HCT116 (cell line): ENCODE measurements at regions not wholly inside any gene's neighbourhood (a gene's known extent, or its start where the extent isn't known, plus 50 kb on each side); places are given as distances from the start of the nearest gene placed in this dataset.

Source experiments
- ATAC-seq: fragments of 200-7000 bp; cut with Tn5 transposase; 2 replicates; pipeline ENCODE4 v1.9.1; 2020; ENCODE audit warnings: mild to moderate bottlenecking, moderate library complexity
- BruUV-seq: library from RNA; stranded (reverse); fragments of 400-500 nt; replicated peaks from 2 replicates; lab custom pipeline; 2021; lab: Mats Ljungman, UMichigan
- CTCF ChIA-PET: fragments of 300-600 bp; sonication (Branson Sonifier 250); formaldehyde crosslinking; loops from one replicate; lab custom pipeline; 2021; ENCODE audit warnings: antibody characterized with exemption; lab: Charles Lee
- POLR2A ChIA-PET: fragments of 300-600, 350-600 bp; sonication (Branson Sonifier 250); formaldehyde crosslinking; loops from one replicate; lab custom pipeline; 2021; ENCODE audit warnings: antibody characterized with exemption; lab: Charles Lee
- RAD21 ChIA-PET, 2 experiments: fragments of 300-600 bp; sonication (Branson Sonifier 250); formaldehyde crosslinking; loops; one replicate each; lab custom pipeline; 2023; ENCODE audit warnings: low total read pairs in 2 of 2; ENCODE audit not compliant: uncharacterized antibody in 2 of 2, unreplicated experiment in 2 of 2, low non-redundant PET in 1 of 2; lab: Charles Lee
- DNase-seq: peaks from one replicate; pipeline ENCODE4 v3.0.0-alpha.2; 2010; ENCODE audit warnings: low read depth, low spot score
- H2AFZ ChIP-seq: fragments of 200-600 bp; shearing (Covaris generic), sonication (generic); 2 replicates; pipeline ENCODE4 v1.6.1; 2017; ENCODE audit warnings: low read depth, mixed run types, mixed read lengths, antibody characterized with exemption, low read length; ENCODE audit not compliant: poor library complexity, severe bottlenecking
- H3K27ac ChIP-seq: 2 replicates; pipeline ENCODE4 v1.5.1; 2012; ENCODE audit warnings: low read depth, low read length
- H3K27me3 ChIP-seq: fragments of 200-600 bp; sonication (generic); 2 replicates; pipeline ENCODE4 v1.6.1; 2016; ENCODE audit warnings: mixed run types, low read length, mixed read lengths; ENCODE audit not compliant: insufficient read depth
- H3K36me3 ChIP-seq, 2 experiments: fragments of 200-500 bp in 1 of 2; fragments of 200-600 bp in 1 of 2; sonication (Bioruptor generic) in 1 of 2; sonication (generic) in 1 of 2; 2 replicates each; pipeline versions ENCODE4 v1.5.1 to v1.6.1; 2014 to 2016; ENCODE audit warnings: low read length in 2 of 2, inconsistent platforms in 1 of 2, mixed read lengths in 1 of 2, mixed run types in 1 of 2; ENCODE audit not compliant: insufficient read depth in 2 of 2, control insufficient read depth in 1 of 2
- H3K4me1 ChIP-seq, 2 experiments: fragments of 200-600 bp in 1 of 2; sonication (generic) in 1 of 2; 2 replicates each; pipeline versions ENCODE4 v1.5.1 to v1.6.1; 2012 to 2017; ENCODE audit warnings: low read length in 2 of 2, inconsistent platforms in 1 of 2, mild to moderate bottlenecking in 1 of 2, mixed read lengths in 1 of 2, mixed run types in 1 of 2, moderate library complexity in 1 of 2; ENCODE audit not compliant: insufficient read depth in 2 of 2, control insufficient read depth in 1 of 2
- H3K4me2 ChIP-seq: fragments of 200-600 bp; sonication (generic); 2 replicates; pipeline ENCODE4 v1.6.1; 2017; ENCODE audit warnings: mixed run types, low read length, mixed read lengths
- H3K4me3 ChIP-seq, 2 experiments: fragments of 200-600 bp in 1 of 2; sonication (generic) in 1 of 2; replicated peaks in 1 of 2; 2 replicates each; pipeline ENCODE4 v1.5.1; 2011 to 2016; ENCODE audit warnings: low read length in 2 of 2, control low read depth in 1 of 2, low read depth in 1 of 2, mild to moderate bottlenecking in 1 of 2, mixed read lengths in 1 of 2, mixed run types in 1 of 2
- H3K79me2 ChIP-seq: fragments of 200-600 bp; sonication (generic); 2 replicates; pipeline ENCODE4 v1.6.1; 2017; ENCODE audit warnings: mild to moderate bottlenecking, mixed run types, low read length, moderate library complexity, mixed read lengths; ENCODE audit not compliant: insufficient read depth
- H3K9ac ChIP-seq: fragments of 200-600 bp; sonication (generic); 2 replicates; pipeline ENCODE4 v1.6.1; 2016; ENCODE audit warnings: low read length, mixed read lengths
- H3K9me2 ChIP-seq: fragments of 200-600 bp; sonication (generic), shearing (Covaris generic); 2 replicates; pipeline ENCODE4 v1.6.1; 2017; ENCODE audit warnings: mixed run types, mild to moderate bottlenecking, moderate library complexity; ENCODE audit not compliant: insufficient read depth
- H3K9me3 ChIP-seq, 2 experiments: fragments of 200-500 bp in 1 of 2; fragments of 200-600 bp in 1 of 2; sonication (Bioruptor generic) in 1 of 2; sonication (generic) in 1 of 2; 2 replicates each; pipeline ENCODE4 v1.6.1; 2014 to 2017; ENCODE audit warnings: low read length in 2 of 2, mixed read lengths in 2 of 2, inconsistent platforms in 1 of 2, low read depth in 1 of 2, mild to moderate bottlenecking in 1 of 2, mixed run types in 1 of 2, moderate library complexity in 1 of 2; ENCODE audit not compliant: control insufficient read depth in 1 of 2, insufficient read depth in 1 of 2
- H4K20me1 ChIP-seq: fragments of 200-600 bp; sonication (generic), shearing (Covaris generic); 2 replicates; pipeline ENCODE4 v1.6.1; 2017; ENCODE audit warnings: mixed run types, mild to moderate bottlenecking, moderate library complexity; ENCODE audit not compliant: insufficient read depth
- ATF3 ChIP-seq: IDR thresholded peaks from 2 replicates; pipeline ENCODE4 v1.6.1; 2012
- CBX3 ChIP-seq: IDR thresholded peaks from 2 replicates; pipeline ENCODE4 v1.6.1; 2012; ENCODE audit warnings: low read depth
- CTCF ChIP-seq, 3 experiments: fragments of 200-600 bp in 1 of 3; sonication (generic) in 1 of 3; IDR thresholded peaks in 2 of 3; conservative IDR thresholded peaks in 1 of 3; 2 replicates each; pipeline ENCODE4 v1.5.1; 2012 to 2017; ENCODE audit warnings: low read depth in 2 of 3, low read length in 2 of 3, antibody characterized with exemption in 1 of 3, borderline replicate concordance in 1 of 3, control low read depth in 1 of 3, mild to moderate bottlenecking in 1 of 3, mixed read lengths in 1 of 3, mixed run types in 1 of 3, moderate library complexity in 1 of 3; ENCODE audit not compliant: insufficient read depth in 1 of 3
- POLR2AphosphoS5 ChIP-seq: IDR thresholded peaks from 2 replicates; pipeline ENCODE4 v1.6.1; 2011; ENCODE audit warnings: mild to moderate bottlenecking, low read depth, low read length, moderate library complexity
- SRF ChIP-seq: IDR thresholded peaks from 2 replicates; pipeline ENCODE4 v1.6.1; 2012; ENCODE audit warnings: low read depth
- intact Hi-C: fragments of 100-400 bp; cut with micrococcal nuclease; formaldehyde crosslinking; loops from 2 replicates; pipeline ENCODE4 v1.10.0; 2022

- H3K4me3 ChIP-seq: no peak overlapping the region
- no peaks in the 10 kb centered on the region for H3K27me3 ChIP-seq
- no peak overlapping the region for H2AFZ ChIP-seq
- BruUV-seq: no TSS peak
- H3K4me2 ChIP-seq: no peak overlapping the region
- POLR2A ChIA-PET: no interaction called here
- no peak overlapping the region for H3K27ac ChIP-seq
- DNase-seq (no peak), ATAC-seq (no peak)
- no peak overlapping the region for H3K9ac ChIP-seq
- RAD21 ChIA-PET: no interaction called here
- H4K20me1 ChIP-seq: no peaks in the 10 kb centered on the region
- no peaks in the 10 kb centered on the region for H3K36me3 ChIP-seq
- no peaks in the 10 kb centered on the region for H3K4me1 ChIP-seq
- no peaks in the 10 kb centered on the region for H3K9me3 ChIP-seq
- CTCF ChIA-PET: no interaction called here
- intact Hi-C loops: loop anchor here (10.0 kb wide), 1 partner anchor 980 kb away; no protein-coding TSS in a partner anchor
- H3K9me2 ChIP-seq: no peaks in the 10 kb centered on the region
- no peaks in the 10 kb centered on the region for H3K79me2 ChIP-seq
- TF ChIP-seq POLR2AphosphoS5 (no peak), ATF3 (no peak), SRF (no peak), CBX3 (no peak)
- TF ChIP-seq, all 23 proteins: peak for 0
These were observed 364.3 kb upstream of the HSF2 start for GRCh38 chr6:122035173-122035572.

- Histone ChIP-seq H4K20me1 (no peaks in the 10 kb centered on the region), H3K9me2 (no peaks in the 10 kb centered on the region), H3K4me1 (no peaks in the 10 kb centered on the region), H3K79me2 (no peaks in the 10 kb centered on the region), H3K4me3 (no peak overlapping the region), H3K4me2 (no peak overlapping the region), H3K9me3 (no peaks in the 10 kb centered on the region), H3K27ac (no peak overlapping the region), H2AFZ (no peak overlapping the region), H3K9ac (no peak overlapping the region), H3K36me3 (no peaks in the 10 kb centered on the region), H3K27me3 (no peaks in the 10 kb centered on the region)
- no peak for ATAC-seq
- ChIA-PET POLR2A (no interaction called here), CTCF (no interaction called here), RAD21 (no interaction called here)
- no peak for TF ChIP-seq POLR2AphosphoS5
- TF ChIP-seq CTCF (IDR thresholded peaks at IDR 0.05 in 2 of 3, conservative IDR thresholded peaks at IDR 0.05 in 1 of 3; ENCODE audit: borderline replicate concordance in 1 of 3, insufficient read depth in 1 of 3, low read depth in 2 of 3, low read length in 2 of 3): no peak
- DNase-seq: no peak
- intact Hi-C loops: no loop called here
- no TSS peak for BruUV-seq
These were observed 359.2 kb upstream of the HSF2 start for GRCh38 chr6:122040261-122040660.
